ENCODE measurements at regions not wholly inside any gene's neighbourhood (a gene's known extent, or its start where the extent isn't known, plus 50 kb on each side); places are given as distances from the start of the nearest gene placed in this dataset.

GRCh38 chr18:42657551-42657950 lies 457.9 kb downstream of the RIT2 start:
- no peak overlapping the region for H3K4me3 ChIP-seq (ENCODE audit: low read length in 2 of 2)
- peaks cover 0 to 4% of the 10 kb centered on the region in 2 donors for H3K9me3 ChIP-seq (replicated peaks in 1 of 2; ENCODE audit: control insufficient read depth in 2 of 2, insufficient read depth in 1 of 2, low read depth in 1 of 2, low read length in 2 of 2)
- no peak overlapping the region for H3K14ac ChIP-seq (ENCODE audit: low read length)
- no peak overlapping the region for H3K23ac ChIP-seq (ENCODE audit: low read depth, low read length, poor library complexity)
- no peaks in the 10 kb centered on the region for H3K79me1 ChIP-seq (ENCODE audit: low read depth, low read length)
- DNase-seq (ENCODE audit: low spot score), result no peak
- no peak overlapping the region for H4K8ac ChIP-seq (ENCODE audit: low read depth, low read length)
- no peak overlapping the region for H2AFZ ChIP-seq (ENCODE audit: low read length)
- H3K9ac ChIP-seq (ENCODE audit: low read depth, low read length, poor library complexity), result no peak overlapping the region
- H3K4me1 ChIP-seq (ENCODE audit: control insufficient read depth in 2 of 2, insufficient read depth in 1 of 2, low read depth in 1 of 2, low read length in 2 of 2), result no peaks in the 10 kb centered on the region
- no peak overlapping the region for H3K4ac ChIP-seq (ENCODE audit: low read length)
- no peaks in the 10 kb centered on the region for H3K27me3 ChIP-seq (ENCODE audit: control insufficient read depth in 3 of 3, insufficient read depth in 3 of 3, low read depth in 1 of 3, low read length in 3 of 3)
- H3K18ac ChIP-seq (ENCODE audit: low read length), result no peak overlapping the region
- H2AK5ac ChIP-seq (ENCODE audit: low read depth, low read length), result no peak overlapping the region
- no peak overlapping the region for H2BK5ac ChIP-seq (ENCODE audit: low read length)
- no peak overlapping the region for H2BK15ac ChIP-seq (ENCODE audit: low read length)
- H2BK12ac ChIP-seq (ENCODE audit: low read length), result no peak overlapping the region
- no peak overlapping the region for H3K4me2 ChIP-seq (ENCODE audit: insufficient read depth, low read length, poor library complexity, severe bottlenecking)
- WGBS, 2 donors (ENCODE audit: extremely low coverage in 2 of 2, insufficient read length in 2 of 2, insufficient replicate concordance in 1 of 2), result no CpG with 5 or more reads among the region's 1 CpG
- H3K27ac ChIP-seq (replicated peaks; ENCODE audit: low read length), result no peak overlapping the region
- no peaks in the 10 kb centered on the region for H3K36me3 ChIP-seq (replicated peaks in 1 of 2; ENCODE audit: control insufficient read depth in 2 of 2, insufficient read depth in 2 of 2, low read length in 2 of 2)
- H2BK120ac ChIP-seq (ENCODE audit: low read depth, low read length), result no peak overlapping the region
- no peak overlapping the region for H4K91ac ChIP-seq (ENCODE audit: low read depth, low read length, poor library complexity)

- no peak overlapping the region for H4K91ac ChIP-seq (ENCODE audit: low read depth, low read length, poor library complexity)
- H3K27me3 ChIP-seq (ENCODE audit: control insufficient read depth in 3 of 3, insufficient read depth in 3 of 3, low read depth in 1 of 3, low read length in 3 of 3), result no peaks in the 10 kb centered on the region
- WGBS, 2 donors (ENCODE audit: extremely low coverage in 2 of 2, insufficient read length in 2 of 2, insufficient replicate concordance in 1 of 2), result no CpG with 5 or more reads among the region's 3 CpGs
- no peaks in the 10 kb centered on the region for H3K79me1 ChIP-seq (ENCODE audit: low read depth, low read length)
- H3K23ac ChIP-seq (ENCODE audit: low read depth, low read length, poor library complexity), result no peak overlapping the region
- H2BK5ac ChIP-seq (ENCODE audit: low read length), result no peak overlapping the region
- H3K27ac ChIP-seq (replicated peaks; ENCODE audit: low read length), result no peak overlapping the region
- no peaks in the 10 kb centered on the region for H3K4me1 ChIP-seq (ENCODE audit: control insufficient read depth in 2 of 2, insufficient read depth in 1 of 2, low read depth in 1 of 2, low read length in 2 of 2)
- no peak overlapping the region for H2BK12ac ChIP-seq (ENCODE audit: low read length)
- no peaks in the 10 kb centered on the region for H3K9me3 ChIP-seq (replicated peaks in 1 of 2; ENCODE audit: control insufficient read depth in 2 of 2, insufficient read depth in 1 of 2, low read depth in 1 of 2, low read length in 2 of 2)
- H3K4ac ChIP-seq (ENCODE audit: low read length), result no peak overlapping the region
- no peak overlapping the region for H4K8ac ChIP-seq (ENCODE audit: low read depth, low read length)
- H2AFZ ChIP-seq (ENCODE audit: low read length), result no peak overlapping the region
- no peak overlapping the region for H3K4me2 ChIP-seq (ENCODE audit: insufficient read depth, low read length, poor library complexity, severe bottlenecking)
- H3K4me3 ChIP-seq (ENCODE audit: low read length in 2 of 2), result no peak overlapping the region
- H3K9ac ChIP-seq (ENCODE audit: low read depth, low read length, poor library complexity), result no peak overlapping the region
- no peak overlapping the region for H2BK120ac ChIP-seq (ENCODE audit: low read depth, low read length)
- no peak for DNase-seq (ENCODE audit: low spot score)
- no peak overlapping the region for H2BK15ac ChIP-seq (ENCODE audit: low read length)
- no peak overlapping the region for H3K14ac ChIP-seq (ENCODE audit: low read length)
- H2AK5ac ChIP-seq (ENCODE audit: low read depth, low read length), result no peak overlapping the region
- no peaks in the 10 kb centered on the region for H3K36me3 ChIP-seq (replicated peaks in 1 of 2; ENCODE audit: control insufficient read depth in 2 of 2, insufficient read depth in 2 of 2, low read length in 2 of 2)
- H3K18ac ChIP-seq (ENCODE audit: low read length), result no peak overlapping the region
Measured at GRCh38 chr18:42658171-42658570, 457.3 kb downstream of the RIT2 start.

GRCh38 chr18:42659187-42659586 lies 456.3 kb downstream of the RIT2 start:
- no peaks in the 10 kb centered on the region for H3K36me3 ChIP-seq (replicated peaks in 1 of 2; ENCODE audit: control insufficient read depth in 2 of 2, insufficient read depth in 2 of 2, low read length in 2 of 2)
- no peak overlapping the region for H3K4me3 ChIP-seq (ENCODE audit: low read length in 2 of 2)
- no CpG with 5 or more reads among the region's 1 CpG for WGBS, 2 donors (ENCODE audit: extremely low coverage in 2 of 2, insufficient read length in 2 of 2, insufficient replicate concordance in 1 of 2)
- no peaks in the 10 kb centered on the region for H3K27me3 ChIP-seq (ENCODE audit: control insufficient read depth in 3 of 3, insufficient read depth in 3 of 3, low read depth in 1 of 3, low read length in 3 of 3)
- no peak overlapping the region for H3K4me2 ChIP-seq (ENCODE audit: insufficient read depth, low read length, poor library complexity, severe bottlenecking)
- no peak overlapping the region for H4K91ac ChIP-seq (ENCODE audit: low read depth, low read length, poor library complexity)
- H2AK5ac ChIP-seq (ENCODE audit: low read depth, low read length), result no peak overlapping the region
- H3K14ac ChIP-seq (ENCODE audit: low read length), result no peak overlapping the region
- H3K9ac ChIP-seq (ENCODE audit: low read depth, low read length, poor library complexity), result no peak overlapping the region
- H3K27ac ChIP-seq (replicated peaks; ENCODE audit: low read length), result no peak overlapping the region
- no peak overlapping the region for H3K23ac ChIP-seq (ENCODE audit: low read depth, low read length, poor library complexity)
- DNase-seq (ENCODE audit: low spot score), result no peak
- H2AFZ ChIP-seq (ENCODE audit: low read length), result no peak overlapping the region
- no peak overlapping the region for H2BK5ac ChIP-seq (ENCODE audit: low read length)
- H3K4ac ChIP-seq (ENCODE audit: low read length), result no peak overlapping the region
- no peaks in the 10 kb centered on the region for H3K9me3 ChIP-seq (replicated peaks in 1 of 2; ENCODE audit: control insufficient read depth in 2 of 2, insufficient read depth in 1 of 2, low read depth in 1 of 2, low read length in 2 of 2)
- H4K8ac ChIP-seq (ENCODE audit: low read depth, low read length), result no peak overlapping the region
- H3K4me1 ChIP-seq (ENCODE audit: control insufficient read depth in 2 of 2, insufficient read depth in 1 of 2, low read depth in 1 of 2, low read length in 2 of 2), result no peaks in the 10 kb centered on the region
- H3K79me1 ChIP-seq (ENCODE audit: low read depth, low read length), result no peaks in the 10 kb centered on the region
- H3K18ac ChIP-seq (ENCODE audit: low read length), result no peak overlapping the region
- H2BK15ac ChIP-seq (ENCODE audit: low read length), result no peak overlapping the region
- H2BK12ac ChIP-seq (ENCODE audit: low read length), result no peak overlapping the region
- no peak overlapping the region for H2BK120ac ChIP-seq (ENCODE audit: low read depth, low read length)

- no CpG with 5 or more reads among the region's 4 CpGs for WGBS, 2 donors (ENCODE audit: extremely low coverage in 2 of 2, insufficient read length in 2 of 2, insufficient replicate concordance in 1 of 2)
- Histone ChIP-seq H4K8ac (ENCODE audit: low read depth, low read length) (no peak overlapping the region), H2BK120ac (ENCODE audit: low read depth, low read length) (no peak overlapping the region), H3K14ac (ENCODE audit: low read length) (no peak overlapping the region), H3K4me3 (ENCODE audit: low read length in 2 of 2) (no peak overlapping the region), H3K27ac (replicated peaks; ENCODE audit: low read length) (no peak overlapping the region), H3K4me2 (ENCODE audit: insufficient read depth, low read length, poor library complexity, severe bottlenecking) (no peak overlapping the region), H4K91ac (ENCODE audit: low read depth, low read length, poor library complexity) (no peak overlapping the region), H3K4me1 (ENCODE audit: control insufficient read depth in 2 of 2, insufficient read depth in 1 of 2, low read depth in 1 of 2, low read length in 2 of 2) (peaks cover 0 to 7% of the 10 kb centered on the region in 2 donors), H3K36me3 (replicated peaks in 1 of 2; ENCODE audit: control insufficient read depth in 2 of 2, insufficient read depth in 2 of 2, low read length in 2 of 2) (no peaks in the 10 kb centered on the region), H3K9ac (ENCODE audit: low read depth, low read length, poor library complexity) (no peak overlapping the region), H3K18ac (ENCODE audit: low read length) (no peak overlapping the region), H2AK5ac (ENCODE audit: low read depth, low read length) (no peak overlapping the region), H2AFZ (ENCODE audit: low read length) (no peak overlapping the region), H2BK15ac (ENCODE audit: low read length) (no peak overlapping the region), H2BK5ac (ENCODE audit: low read length) (no peak overlapping the region), H3K9me3 (replicated peaks in 1 of 2; ENCODE audit: control insufficient read depth in 2 of 2, insufficient read depth in 1 of 2, low read depth in 1 of 2, low read length in 2 of 2) (no peaks in the 10 kb centered on the region), H3K4ac (ENCODE audit: low read length) (no peak overlapping the region), H3K27me3 (ENCODE audit: control insufficient read depth in 3 of 3, insufficient read depth in 3 of 3, low read depth in 1 of 3, low read length in 3 of 3) (no peaks in the 10 kb centered on the region), H2BK12ac (ENCODE audit: low read length) (no peak overlapping the region), H3K23ac (ENCODE audit: low read depth, low read length, poor library complexity) (no peak overlapping the region), H3K79me1 (ENCODE audit: low read depth, low read length) (no peaks in the 10 kb centered on the region)
- no peak for DNase-seq (ENCODE audit: low spot score)
Measured at GRCh38 chr18:42670860-42671259, 444.6 kb downstream of the RIT2 start.

Measured in neuronal stem cell (in vitro differentiated cells).